Body of pancreas (tissue), 4 donors: ENCODE measurements at regions not wholly inside any gene's neighbourhood (a gene's known extent, or its start where the extent isn't known, plus 50 kb on each side); places are given as distances from the start of the nearest gene placed in this dataset.

Experiments
- ATAC-seq: fragments of 150-250 bp; one replicate; pipeline ENCODE4 v1.9.1; 2016
- DNase-seq, 4 donors: peaks; one replicate each; pipeline ENCODE4 v3.0.0-alpha.2; 2019
- H3K27ac ChIP-seq, 4 donors: fragments of 200-600 bp; sonication (generic); 1 replicate in 3 of 4; 2 replicates in 1 of 4; pipeline versions ENCODE4 v1.5.1 to v1.6.1; 2016 to 2019; ENCODE audit warnings: mild to moderate bottlenecking in 1 of 4, mixed read lengths in 1 of 4, moderate library complexity in 1 of 4
- H3K27me3 ChIP-seq, 2 donors: fragments of 200-600 bp; sonication (generic); one replicate each; pipeline ENCODE4 v1.6.0; 2016; ENCODE audit warnings: mild to moderate bottlenecking in 1 of 2
- H3K36me3 ChIP-seq, 2 donors: fragments of 200-600 bp; sonication (generic); replicated peaks in 1 of 2; 2 replicates each; pipeline ENCODE4 v1.5.1; 2016; ENCODE audit warnings: low read depth in 2 of 2; ENCODE audit not compliant: insufficient read depth in 1 of 2
- H3K4me1 ChIP-seq: fragments of 200-600 bp; sonication (generic); one replicate; pipeline ENCODE4 v1.6.0; 2016
- H3K4me3 ChIP-seq, 2 donors: fragments of 200-600 bp; sonication (generic); 1 replicate in 1 of 2; 2 replicates in 1 of 2; pipeline ENCODE4 v1.5.1; 2016 to 2019
- H3K9me3 ChIP-seq, 3 donors: fragments of 200-600 bp; sonication (generic); 1 replicate in 2 of 3; 2 replicates in 1 of 3; pipeline ENCODE4 v1.5.1; 2016
- CTCF ChIP-seq, 7 experiments: fragments of 450-650 bp in 4 of 7; fragments of 200-600 bp in 3 of 7; sonication (generic) in 3 of 7; IDR thresholded peaks; one replicate each; pipeline ENCODE4 v1.5.1; 2016 to 2019; ENCODE audit warnings: antibody characterized with exemption in 7 of 7
- POLR2A ChIP-seq, 3 donors: fragments of 450-650 bp; IDR thresholded peaks; one replicate each; pipeline ENCODE4 v1.6.1; 2016; ENCODE audit warnings: antibody characterized with exemption in 3 of 3, mild to moderate bottlenecking in 2 of 3
- WGBS, 2 donors: methylation state at CpG; one replicate each; pipeline ENCODE4 v1.1.5; 2017; 5-methylcytosine and 5-hydroxymethylcytosine counted together
- intact Hi-C: fragments of 100-400 bp; cut with DNase I; formaldehyde crosslinking; loops from one replicate; pipeline ENCODE4 v1.15.1; 2023

DNA sequence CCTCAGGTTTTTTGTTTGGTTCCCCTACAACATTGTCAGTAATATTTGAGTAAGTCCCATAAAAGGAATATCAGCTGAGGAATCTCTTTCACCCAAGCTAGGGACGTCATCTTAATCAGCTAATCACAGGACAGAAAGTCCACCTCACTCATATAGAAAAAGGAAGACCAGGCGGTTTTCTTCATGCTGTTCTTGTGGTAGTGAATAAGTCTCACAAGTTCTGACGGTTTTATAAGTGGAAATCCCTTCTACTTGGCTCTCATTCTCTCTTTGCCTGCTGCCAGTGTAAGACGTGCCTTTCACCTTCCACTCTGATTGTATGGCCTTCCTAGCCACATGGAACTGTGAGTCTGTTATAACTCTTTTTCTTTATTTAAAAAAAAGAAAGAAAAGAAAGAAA is 308.1 kb upstream of the PFKP start:
- WGBS, 2 donors = 18 to 27% methylated on average over 4 of the region's 4 CpGs
- Histone ChIP-seq H3K36me3 (no peaks in the 10 kb centered on the region), H3K27me3 (peaks cover 0 to 3% of the 10 kb centered on the region in 2 donors), H3K4me3 (no peak overlapping the region), H3K27ac (no peak overlapping the region), H3K4me1 (no peaks in the 10 kb centered on the region), H3K9me3 (no peaks in the 10 kb centered on the region)
- ATAC-seq (no peak), DNase-seq (no peak)
- no peak for TF ChIP-seq POLR2A (IDR thresholded peaks at IDR 0.05)
- no peak for TF ChIP-seq CTCF (IDR thresholded peaks at IDR 0.05)
- intact Hi-C loops = no loop called here

GRCh38 chr10:2754943-2755342 is 312.4 kb upstream of the PFKP start:
- H3K4me1 ChIP-seq = no peaks in the 10 kb centered on the region
- no peaks in the 10 kb centered on the region for H3K9me3 ChIP-seq
- H3K36me3 ChIP-seq = no peaks in the 10 kb centered on the region
- 40 to 43% methylated on average over 6 of the region's 6 CpGs for WGBS, 2 donors
- no peak overlapping the region for H3K4me3 ChIP-seq
- no peak for ATAC-seq
- no peaks in the 10 kb centered on the region for H3K27me3 ChIP-seq
- no peak for TF ChIP-seq POLR2A (IDR thresholded peaks at IDR 0.05)
- no peak overlapping the region for H3K27ac ChIP-seq
- intact Hi-C loops = no loop called here
- no peak for DNase-seq

DNA sequence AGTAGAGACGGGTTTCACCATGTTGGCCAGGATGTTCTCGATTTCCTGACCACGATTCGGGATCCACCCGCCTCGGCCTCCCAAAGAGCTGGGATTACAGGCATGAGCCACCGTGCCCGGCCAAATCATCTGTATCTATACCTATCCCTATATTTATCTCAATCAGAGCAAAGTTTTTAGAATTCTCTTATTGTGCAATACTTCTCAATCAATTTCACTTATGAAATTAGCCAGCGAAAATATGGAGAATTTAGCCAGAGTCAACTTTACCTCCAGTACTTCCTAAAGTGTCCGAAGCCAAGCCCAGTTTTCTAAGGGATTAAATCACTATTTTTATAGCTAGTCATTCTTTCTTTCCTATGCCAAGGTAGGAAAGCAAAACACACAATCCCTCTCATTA is 319.1 kb upstream of the PFKP start:
- no peak overlapping the region for H3K4me3 ChIP-seq
- ATAC-seq (no peak), DNase-seq (no peak)
- H3K4me1 ChIP-seq = no peaks in the 10 kb centered on the region
- intact Hi-C loops = no loop called here
- WGBS, 2 donors = 80 to 81% methylated on average over 10 of the region's 10 CpGs
- H3K27ac ChIP-seq = no peak overlapping the region
- TF ChIP-seq POLR2A (IDR thresholded peaks at IDR 0.05) = no peak
- no peak for TF ChIP-seq CTCF (IDR thresholded peaks at IDR 0.05)
- no peaks in the 10 kb centered on the region for H3K27me3 ChIP-seq
- H3K9me3 ChIP-seq = no peaks in the 10 kb centered on the region
- no peaks in the 10 kb centered on the region for H3K36me3 ChIP-seq

- TF ChIP-seq CTCF (IDR thresholded peaks at IDR 0.05) (no peak), POLR2A (IDR thresholded peaks at IDR 0.05) (no peak)
- Histone ChIP-seq H3K36me3 (no peaks in the 10 kb centered on the region), H3K27ac (no peak overlapping the region), H3K27me3 (no peaks in the 10 kb centered on the region), H3K4me3 (no peak overlapping the region), H3K4me1 (no peaks in the 10 kb centered on the region), H3K9me3 (no peaks in the 10 kb centered on the region)
- intact Hi-C loops = no loop called here
- no peak for ATAC-seq
- DNase-seq = no peak
- WGBS, 2 donors = 74 to 75% methylated on average over 8 of the region's 8 CpGs
Measured at GRCh38 chr10:2746638-2747037, 320.7 kb upstream of the PFKP start.

DNA sequence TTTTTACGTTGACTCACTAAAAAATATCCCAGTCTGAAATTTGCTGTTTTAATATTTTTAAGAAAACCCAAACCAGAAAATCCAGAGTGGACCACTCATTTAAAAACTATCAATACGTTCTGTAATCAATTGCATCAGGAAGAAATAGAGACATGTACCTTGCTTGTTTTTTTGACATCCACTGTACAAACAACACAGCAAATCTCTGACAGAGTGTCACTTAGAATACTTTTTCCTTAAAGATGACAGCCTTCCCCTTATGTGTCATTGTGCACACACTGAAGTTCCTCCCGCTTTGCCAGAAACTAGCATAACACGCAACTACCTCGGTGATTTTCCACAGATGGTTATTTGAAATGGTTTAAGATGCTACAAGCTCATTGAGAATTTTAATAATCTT is 321.7 kb upstream of the PFKP start:
- no peak for DNase-seq
- Histone ChIP-seq H3K36me3 (no peaks in the 10 kb centered on the region), H3K4me1 (no peaks in the 10 kb centered on the region), H3K27ac (no peak overlapping the region), H3K9me3 (no peaks in the 10 kb centered on the region), H3K27me3 (no peaks in the 10 kb centered on the region), H3K4me3 (no peak overlapping the region)
- TF ChIP-seq POLR2A (IDR thresholded peaks at IDR 0.05) (no peak), CTCF (IDR thresholded peaks at IDR 0.05) (no peak)
- intact Hi-C loops = no loop called here
- 51 to 70% methylated on average over 5 of the region's 5 CpGs for WGBS, 2 donors
- ATAC-seq = no peak
